ENCODE measurements at regions not wholly inside any gene's neighbourhood (a gene's known extent, or its start where the extent isn't known, plus 50 kb on each side); places are given as distances from the start of the nearest gene placed in this dataset.

- DNase-seq (ENCODE audit: low read depth in 2 of 2), result no peak
Measured at GRCh38 chr1:220982686-220983085, 103.4 kb downstream of the HLX start.

GRCh38 chr1:220983877-220984635 lies 104.8 kb downstream of the HLX start:
- no peak for DNase-seq (ENCODE audit: low read depth in 2 of 2)

GRCh38 chr1:220990427-220991339 lies 111.4 kb downstream of the HLX start:
- DNase-seq (ENCODE audit: low read depth in 2 of 2), result no peak

GRCh38 chr1:220991506-220991905 lies 112.3 kb downstream of the HLX start:
- no peak for DNase-seq (ENCODE audit: low read depth in 2 of 2)

GRCh38 chr1:220991959-220992704 lies 112.9 kb downstream of the HLX start:
- DNase-seq (ENCODE audit: low read depth in 2 of 2), result no peak

- no peak for DNase-seq (ENCODE audit: low read depth in 2 of 2)
Measured at GRCh38 chr1:220992705-220993052, 113.4 kb downstream of the HLX start.

GRCh38 chr1:220994671-220995070 lies 115.4 kb downstream of the HLX start:
- no peak for DNase-seq (ENCODE audit: low read depth in 2 of 2)

- no peak for DNase-seq (ENCODE audit: low read depth in 2 of 2)
Measured at GRCh38 chr1:220997791-220998190, 118.5 kb downstream of the HLX start.

GRCh38 chr1:220999872-221000863 lies 120.9 kb downstream of the HLX start:
- no peak for DNase-seq (ENCODE audit: low read depth in 2 of 2)

GRCh38 chr1:221001167-221001566 lies 121.9 kb downstream of the HLX start:
- DNase-seq (ENCODE audit: low read depth in 2 of 2), result no peak

- no peak for DNase-seq (ENCODE audit: low read depth in 2 of 2)
Measured at GRCh38 chr1:221002601-221003000, 123.4 kb downstream of the HLX start.

- no peak for DNase-seq (ENCODE audit: low read depth in 2 of 2)
Measured at GRCh38 chr1:221011145-221011544, 131.9 kb downstream of the HLX start.

- DNase-seq (ENCODE audit: low read depth in 2 of 2), result no peak
Measured at GRCh38 chr1:221012120-221012519, 132.9 kb downstream of the HLX start.

GRCh38 chr1:221013691-221014660 lies 134.7 kb downstream of the HLX start:
- no peak for DNase-seq (ENCODE audit: low read depth in 2 of 2)

- DNase-seq (ENCODE audit: low read depth in 2 of 2), result no peak
Measured at GRCh38 chr1:221015159-221015790, 136.0 kb downstream of the HLX start.

GRCh38 chr1:221016751-221017150 lies 137.5 kb downstream of the HLX start:
- DNase-seq (ENCODE audit: low read depth in 2 of 2), result no peak

- DNase-seq (ENCODE audit: low read depth in 2 of 2), result no peak
Measured at GRCh38 chr1:221018414-221018813, 139.2 kb downstream of the HLX start.

GRCh38 chr1:221022331-221022730 lies 143.1 kb downstream of the HLX start:
- no peak for DNase-seq (ENCODE audit: low read depth in 2 of 2)

- DNase-seq (ENCODE audit: low read depth in 2 of 2), result no peak
Measured at GRCh38 chr1:221023482-221023881, 144.2 kb downstream of the HLX start.
